HL-60 (cell line): ENCODE measurements at regions not wholly inside any gene's neighbourhood (a gene's known extent, or its start where the extent isn't known, plus 50 kb on each side); places are given as distances from the start of the nearest gene placed in this dataset.

ENCODE experiments used
- GABPA ChIP-seq: IDR thresholded peaks from 2 replicates; pipeline ENCODE4 v1.6.1; 2012; ENCODE audit warnings: low read depth
- POLR2AphosphoS5 ChIP-seq: IDR thresholded peaks from 2 replicates; pipeline ENCODE4 v1.6.1; 2012; ENCODE audit warnings: low read depth
- TF ChIP-seq, protein P1 (sequence below): IDR thresholded peaks from one replicate; pipeline ENCODE4 v1.5.1; 2011; ENCODE audit warnings: low read length, control low read depth, inconsistent platforms; ENCODE audit not compliant: insufficient read depth
- TF ChIP-seq, protein P2 (sequence below): IDR thresholded peaks from 2 replicates; pipeline ENCODE4 v1.6.1; 2012; ENCODE audit warnings: low read depth; ENCODE audit not compliant: insufficient replicate concordance

DNA sequence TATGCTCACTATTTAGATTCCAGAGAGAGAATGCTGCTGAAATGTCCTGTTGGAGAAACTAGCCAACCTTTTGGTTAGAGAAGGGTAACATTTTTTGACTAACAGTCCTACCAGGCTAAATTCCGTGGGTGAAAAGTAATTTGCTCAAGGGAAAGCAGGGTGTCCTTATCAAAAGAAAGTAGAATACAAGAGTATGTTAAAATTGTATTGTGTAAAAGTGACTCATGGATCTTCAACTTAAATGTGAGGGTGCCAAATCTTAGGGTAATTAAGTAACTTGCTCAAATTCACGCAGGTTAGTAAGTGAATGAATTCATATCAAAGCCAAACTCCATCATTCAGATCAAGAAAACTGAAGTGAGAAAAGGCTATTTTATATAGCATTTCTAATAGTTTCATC lies 81.7 kb downstream of the PCDH7 start:
- TF ChIP-seq POLR2AphosphoS5 (no peak), GABPA (no peak)
- TF ChIP-seq, protein P1, sequence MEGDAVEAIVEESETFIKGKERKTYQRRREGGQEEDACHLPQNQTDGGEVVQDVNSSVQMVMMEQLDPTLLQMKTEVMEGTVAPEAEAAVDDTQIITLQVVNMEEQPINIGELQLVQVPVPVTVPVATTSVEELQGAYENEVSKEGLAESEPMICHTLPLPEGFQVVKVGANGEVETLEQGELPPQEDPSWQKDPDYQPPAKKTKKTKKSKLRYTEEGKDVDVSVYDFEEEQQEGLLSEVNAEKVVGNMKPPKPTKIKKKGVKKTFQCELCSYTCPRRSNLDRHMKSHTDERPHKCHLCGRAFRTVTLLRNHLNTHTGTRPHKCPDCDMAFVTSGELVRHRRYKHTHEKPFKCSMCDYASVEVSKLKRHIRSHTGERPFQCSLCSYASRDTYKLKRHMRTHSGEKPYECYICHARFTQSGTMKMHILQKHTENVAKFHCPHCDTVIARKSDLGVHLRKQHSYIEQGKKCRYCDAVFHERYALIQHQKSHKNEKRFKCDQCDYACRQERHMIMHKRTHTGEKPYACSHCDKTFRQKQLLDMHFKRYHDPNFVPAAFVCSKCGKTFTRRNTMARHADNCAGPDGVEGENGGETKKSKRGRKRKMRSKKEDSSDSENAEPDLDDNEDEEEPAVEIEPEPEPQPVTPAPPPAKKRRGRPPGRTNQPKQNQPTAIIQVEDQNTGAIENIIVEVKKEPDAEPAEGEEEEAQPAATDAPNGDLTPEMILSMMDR = no peak
- TF ChIP-seq, protein P2, sequence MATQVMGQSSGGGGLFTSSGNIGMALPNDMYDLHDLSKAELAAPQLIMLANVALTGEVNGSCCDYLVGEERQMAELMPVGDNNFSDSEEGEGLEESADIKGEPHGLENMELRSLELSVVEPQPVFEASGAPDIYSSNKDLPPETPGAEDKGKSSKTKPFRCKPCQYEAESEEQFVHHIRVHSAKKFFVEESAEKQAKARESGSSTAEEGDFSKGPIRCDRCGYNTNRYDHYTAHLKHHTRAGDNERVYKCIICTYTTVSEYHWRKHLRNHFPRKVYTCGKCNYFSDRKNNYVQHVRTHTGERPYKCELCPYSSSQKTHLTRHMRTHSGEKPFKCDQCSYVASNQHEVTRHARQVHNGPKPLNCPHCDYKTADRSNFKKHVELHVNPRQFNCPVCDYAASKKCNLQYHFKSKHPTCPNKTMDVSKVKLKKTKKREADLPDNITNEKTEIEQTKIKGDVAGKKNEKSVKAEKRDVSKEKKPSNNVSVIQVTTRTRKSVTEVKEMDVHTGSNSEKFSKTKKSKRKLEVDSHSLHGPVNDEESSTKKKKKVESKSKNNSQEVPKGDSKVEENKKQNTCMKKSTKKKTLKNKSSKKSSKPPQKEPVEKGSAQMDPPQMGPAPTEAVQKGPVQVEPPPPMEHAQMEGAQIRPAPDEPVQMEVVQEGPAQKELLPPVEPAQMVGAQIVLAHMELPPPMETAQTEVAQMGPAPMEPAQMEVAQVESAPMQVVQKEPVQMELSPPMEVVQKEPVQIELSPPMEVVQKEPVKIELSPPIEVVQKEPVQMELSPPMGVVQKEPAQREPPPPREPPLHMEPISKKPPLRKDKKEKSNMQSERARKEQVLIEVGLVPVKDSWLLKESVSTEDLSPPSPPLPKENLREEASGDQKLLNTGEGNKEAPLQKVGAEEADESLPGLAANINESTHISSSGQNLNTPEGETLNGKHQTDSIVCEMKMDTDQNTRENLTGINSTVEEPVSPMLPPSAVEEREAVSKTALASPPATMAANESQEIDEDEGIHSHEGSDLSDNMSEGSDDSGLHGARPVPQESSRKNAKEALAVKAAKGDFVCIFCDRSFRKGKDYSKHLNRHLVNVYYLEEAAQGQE = no peak
